ENCODE measurements at regions not wholly inside any gene's neighbourhood (a gene's known extent, or its start where the extent isn't known, plus 50 kb on each side); places are given as distances from the start of the nearest gene placed in this dataset.
A peak's percentile ranks its signal among the peaks of the same experiment; 100 is the strongest.

DNA sequence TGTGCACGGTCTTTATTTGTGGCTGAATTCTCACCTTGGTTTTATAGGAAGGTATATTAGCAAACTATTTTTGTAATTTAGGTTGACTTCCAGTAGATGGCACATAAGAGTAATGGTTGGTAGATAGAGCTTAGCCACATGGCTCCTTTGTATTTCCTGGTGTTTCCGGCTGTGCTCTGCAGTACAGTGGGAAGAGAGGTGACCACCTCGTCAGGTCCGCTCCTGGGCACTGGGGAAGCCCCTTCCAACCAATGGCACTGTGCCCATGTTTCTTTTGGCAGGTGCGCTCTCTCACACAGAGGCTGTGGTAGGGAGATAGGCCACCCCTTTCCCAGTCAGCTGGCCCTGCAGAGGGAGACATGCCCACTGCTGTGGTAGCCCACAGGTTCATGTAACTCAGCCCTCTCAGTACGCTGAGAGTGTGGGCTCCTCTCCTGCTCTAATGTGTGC lies 74.3 kb upstream of the ATP12A start:
- peaks cover 12% of the 10 kb centered on the region for H3K27me3 Mint-ChIP-seq (ENCODE audit: insufficient read depth)
- no peaks in the 10 kb centered on the region for H3K4me1 Mint-ChIP-seq (ENCODE audit: low read depth)
- no peaks in the 10 kb centered on the region for H3K9me3 Mint-ChIP-seq
- no peaks in the 10 kb centered on the region for H3K36me3 Mint-ChIP-seq (ENCODE audit: low read depth)
- TF ChIP-seq, protein P1, sequence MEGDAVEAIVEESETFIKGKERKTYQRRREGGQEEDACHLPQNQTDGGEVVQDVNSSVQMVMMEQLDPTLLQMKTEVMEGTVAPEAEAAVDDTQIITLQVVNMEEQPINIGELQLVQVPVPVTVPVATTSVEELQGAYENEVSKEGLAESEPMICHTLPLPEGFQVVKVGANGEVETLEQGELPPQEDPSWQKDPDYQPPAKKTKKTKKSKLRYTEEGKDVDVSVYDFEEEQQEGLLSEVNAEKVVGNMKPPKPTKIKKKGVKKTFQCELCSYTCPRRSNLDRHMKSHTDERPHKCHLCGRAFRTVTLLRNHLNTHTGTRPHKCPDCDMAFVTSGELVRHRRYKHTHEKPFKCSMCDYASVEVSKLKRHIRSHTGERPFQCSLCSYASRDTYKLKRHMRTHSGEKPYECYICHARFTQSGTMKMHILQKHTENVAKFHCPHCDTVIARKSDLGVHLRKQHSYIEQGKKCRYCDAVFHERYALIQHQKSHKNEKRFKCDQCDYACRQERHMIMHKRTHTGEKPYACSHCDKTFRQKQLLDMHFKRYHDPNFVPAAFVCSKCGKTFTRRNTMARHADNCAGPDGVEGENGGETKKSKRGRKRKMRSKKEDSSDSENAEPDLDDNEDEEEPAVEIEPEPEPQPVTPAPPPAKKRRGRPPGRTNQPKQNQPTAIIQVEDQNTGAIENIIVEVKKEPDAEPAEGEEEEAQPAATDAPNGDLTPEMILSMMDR (IDR thresholded peaks at IDR 0.05), result peak; percentile 47
- H3K4me3 Mint-ChIP-seq, result no peak overlapping the region
- DNase-seq, result no peak
- no peak overlapping the region for H3K27ac Mint-ChIP-seq

DNA sequence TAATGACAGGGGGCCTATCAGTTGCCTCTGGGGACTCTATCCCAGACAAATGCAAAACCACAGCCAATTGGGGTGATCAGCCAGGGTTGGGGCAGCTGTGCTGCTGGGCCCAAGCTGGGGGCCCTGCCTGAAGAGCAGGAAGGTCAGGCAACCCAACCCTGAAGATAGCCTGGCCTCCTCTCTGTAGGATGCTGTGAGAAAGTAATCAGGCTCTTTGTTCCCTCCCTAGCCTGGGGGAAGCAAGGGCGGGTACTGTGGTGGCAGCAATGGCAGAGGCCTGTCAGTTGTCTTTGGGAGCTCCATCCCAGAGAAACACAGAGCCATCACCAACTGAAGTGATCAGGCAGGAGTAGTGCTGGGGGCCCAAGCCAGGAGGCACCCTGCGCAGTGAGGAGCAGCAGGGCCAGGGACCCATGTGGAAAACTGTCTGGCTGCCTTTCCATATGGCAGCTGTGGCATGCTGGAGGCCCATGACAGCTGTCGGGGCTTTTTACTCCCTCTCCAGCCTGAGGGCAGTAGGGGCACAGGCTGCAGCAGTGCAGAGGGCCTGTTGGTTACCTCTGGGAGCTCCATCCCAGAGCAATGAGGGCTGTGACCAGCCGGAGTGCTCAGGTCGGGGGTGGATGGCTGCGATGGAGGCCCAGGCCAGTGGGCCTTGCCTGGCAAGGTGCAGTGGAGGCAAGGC lies 73.6 kb upstream of the ATP12A start:
- H3K27ac Mint-ChIP-seq, result no peak overlapping the region
- H3K27me3 Mint-ChIP-seq (ENCODE audit: insufficient read depth), result peaks cover 15% of the 10 kb centered on the region
- no peaks in the 10 kb centered on the region for H3K36me3 Mint-ChIP-seq (ENCODE audit: low read depth)
- no peak for DNase-seq
- TF ChIP-seq, protein P1 (IDR thresholded peaks at IDR 0.05), result no peak
- H3K9me3 Mint-ChIP-seq, result no peaks in the 10 kb centered on the region
- no peaks in the 10 kb centered on the region for H3K4me1 Mint-ChIP-seq (ENCODE audit: low read depth)
- H3K4me3 Mint-ChIP-seq, result no peak overlapping the region

DNA sequence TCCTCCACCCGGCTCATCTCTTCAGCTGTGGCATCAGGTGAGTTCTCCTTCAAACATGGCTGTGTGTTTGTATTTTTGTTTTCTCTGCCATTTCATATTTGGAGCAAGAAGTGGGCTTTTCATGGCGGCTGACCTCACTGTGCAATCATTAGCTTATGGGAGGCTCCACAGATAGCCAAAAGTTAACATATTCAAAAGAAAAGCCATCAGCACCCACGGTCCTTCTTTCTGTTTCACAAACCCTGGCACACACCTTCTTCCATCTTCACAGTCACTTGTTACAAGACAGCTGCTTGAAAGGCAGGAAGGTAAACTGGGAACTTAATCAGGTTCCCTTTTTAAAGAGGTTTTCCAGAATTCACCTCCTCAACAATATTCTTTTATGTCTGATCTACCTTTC lies 69.3 kb upstream of the ATP12A start:
- no peak overlapping the region for H3K27ac Mint-ChIP-seq

DNA sequence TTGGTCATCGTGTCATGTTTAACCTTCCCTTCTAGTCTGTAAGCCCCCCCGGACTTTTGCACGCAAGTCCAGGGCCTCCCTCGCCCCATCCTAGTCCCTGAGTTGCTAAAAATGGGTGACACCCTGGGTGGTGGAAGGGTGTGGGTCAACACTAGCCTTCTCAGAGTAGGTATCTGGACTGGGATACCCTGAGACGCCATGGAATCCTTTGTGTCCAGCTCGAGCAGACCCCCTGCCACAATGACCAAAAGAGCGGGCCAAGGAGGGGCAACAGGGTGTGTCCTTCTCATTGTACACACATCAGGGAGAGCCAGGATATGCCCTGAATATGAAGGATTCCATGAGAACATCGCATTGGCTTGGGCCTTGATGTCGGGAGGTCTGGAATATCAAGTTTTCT lies 67.5 kb upstream of the ATP12A start:
- TF ChIP-seq, protein P1 (IDR thresholded peaks at IDR 0.05), result no peak
- H3K4me1 Mint-ChIP-seq (ENCODE audit: low read depth), result no peaks in the 10 kb centered on the region

More for the DNA sequence above, 69.3 kb upstream of the ATP12A start:
- TF ChIP-seq, protein P1 (IDR thresholded peaks at IDR 0.05), result no peak
- peaks cover 12% of the 10 kb centered on the region for H3K27me3 Mint-ChIP-seq (ENCODE audit: insufficient read depth)
- no peaks in the 10 kb centered on the region for H3K9me3 Mint-ChIP-seq
- no peak overlapping the region for H3K4me3 Mint-ChIP-seq
- H3K4me1 Mint-ChIP-seq (ENCODE audit: low read depth), result no peaks in the 10 kb centered on the region
- no peaks in the 10 kb centered on the region for H3K36me3 Mint-ChIP-seq (ENCODE audit: low read depth)
- DNase-seq, result no peak

DNA sequence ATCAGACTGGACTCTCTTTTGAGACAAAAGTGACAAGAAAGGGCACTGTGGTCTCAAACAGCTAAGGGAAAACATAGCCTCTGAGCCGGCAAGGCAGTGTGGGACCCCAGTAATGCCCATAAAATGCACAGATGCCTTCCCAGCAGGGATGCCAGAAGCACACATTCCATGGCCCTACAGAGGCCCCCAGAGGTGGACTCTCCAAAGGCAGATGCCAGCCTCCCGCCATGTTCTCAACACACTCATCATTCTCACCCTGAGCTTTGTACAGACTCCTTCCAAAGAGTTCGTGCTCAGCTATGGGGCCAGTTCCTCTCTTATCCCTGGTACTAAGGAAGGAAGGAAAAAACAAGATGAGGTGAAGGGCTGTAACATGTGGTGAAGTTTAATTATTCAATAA lies 67.1 kb upstream of the ATP12A start:
- Mint-ChIP-seq H3K9me3 (no peaks in the 10 kb centered on the region), H3K4me3 (no peak overlapping the region), H3K27me3 (ENCODE audit: insufficient read depth) (peaks cover 19% of the 10 kb centered on the region), H3K4me1 (ENCODE audit: low read depth) (no peaks in the 10 kb centered on the region), H3K36me3 (ENCODE audit: low read depth) (no peaks in the 10 kb centered on the region), H3K27ac (no peak overlapping the region)
- TF ChIP-seq, protein P1 (IDR thresholded peaks at IDR 0.05), result no peak
- DNase-seq, result no peak

More for the DNA sequence above, 67.5 kb upstream of the ATP12A start:
- H3K4me3 Mint-ChIP-seq, result no peak overlapping the region
- H3K27ac Mint-ChIP-seq, result no peak overlapping the region
- no peaks in the 10 kb centered on the region for H3K36me3 Mint-ChIP-seq (ENCODE audit: low read depth)
- H3K9me3 Mint-ChIP-seq, result no peaks in the 10 kb centered on the region
- H3K27me3 Mint-ChIP-seq (ENCODE audit: insufficient read depth), result peaks cover 15% of the 10 kb centered on the region
- no peak for DNase-seq

Measured in HFFc6 (cell line).